Stimulated activated CD4-positive, alpha-beta T cell treated with anti-CD3 and anti-CD28 coated beads, Interleukin-15, amount 100 ng/mL, for 24 hours (primary cell): ENCODE measurements at regions not wholly inside any gene's neighbourhood (a gene's known extent, or its start where the extent isn't known, plus 50 kb on each side); places are given as distances from the start of the nearest gene placed in this dataset.

Experiments used
- DNase-seq: peaks from one replicate; pipeline ENCODE4 v3.0.0-alpha.2; 2020

DNA sequence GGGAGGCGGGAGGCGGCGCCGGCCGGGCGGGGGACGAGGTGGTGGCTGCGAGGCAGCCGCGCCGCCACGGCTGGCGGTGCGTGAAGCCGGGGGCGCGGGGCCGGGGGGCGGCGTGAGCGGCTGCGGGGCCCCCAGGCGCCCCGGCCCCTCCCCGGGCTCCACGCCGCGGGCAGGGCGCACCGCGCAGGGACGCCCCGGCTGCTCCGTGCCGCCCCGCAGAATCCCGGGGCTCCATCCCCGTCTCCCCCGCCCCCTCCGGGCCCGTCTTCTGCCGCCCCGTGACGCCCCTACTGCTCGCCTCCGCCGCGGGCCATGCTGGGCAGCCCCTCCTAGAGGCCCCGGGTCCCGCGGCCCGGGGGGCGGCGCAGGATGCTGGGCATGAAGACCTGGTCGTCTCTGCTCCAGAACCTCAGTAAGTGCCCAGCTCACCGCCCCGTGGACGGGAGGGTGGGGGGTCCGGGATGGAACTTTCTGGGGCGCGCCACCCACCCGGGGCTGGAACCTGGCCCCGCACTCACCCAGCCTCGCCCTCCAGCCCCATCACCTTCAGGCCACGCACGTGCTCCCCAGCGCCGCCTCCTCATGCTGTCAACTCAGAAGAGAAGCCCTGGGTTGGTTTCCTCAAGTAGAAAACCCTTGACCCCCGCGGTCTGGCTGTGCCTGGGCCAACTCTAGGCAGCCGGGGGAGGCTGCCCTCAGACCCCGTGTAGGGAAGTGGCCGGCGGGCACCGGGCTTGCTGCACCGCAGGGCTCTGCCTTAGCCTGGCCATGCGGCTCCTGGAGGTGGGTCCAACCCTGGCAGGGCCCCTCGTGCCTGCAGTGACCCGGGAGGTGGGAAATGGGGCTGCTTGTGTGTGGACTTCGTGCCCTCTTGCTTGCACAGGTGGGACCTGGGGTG lies 150.2 kb upstream of the GSE1 start:
- DNase-seq: no peak

DNA sequence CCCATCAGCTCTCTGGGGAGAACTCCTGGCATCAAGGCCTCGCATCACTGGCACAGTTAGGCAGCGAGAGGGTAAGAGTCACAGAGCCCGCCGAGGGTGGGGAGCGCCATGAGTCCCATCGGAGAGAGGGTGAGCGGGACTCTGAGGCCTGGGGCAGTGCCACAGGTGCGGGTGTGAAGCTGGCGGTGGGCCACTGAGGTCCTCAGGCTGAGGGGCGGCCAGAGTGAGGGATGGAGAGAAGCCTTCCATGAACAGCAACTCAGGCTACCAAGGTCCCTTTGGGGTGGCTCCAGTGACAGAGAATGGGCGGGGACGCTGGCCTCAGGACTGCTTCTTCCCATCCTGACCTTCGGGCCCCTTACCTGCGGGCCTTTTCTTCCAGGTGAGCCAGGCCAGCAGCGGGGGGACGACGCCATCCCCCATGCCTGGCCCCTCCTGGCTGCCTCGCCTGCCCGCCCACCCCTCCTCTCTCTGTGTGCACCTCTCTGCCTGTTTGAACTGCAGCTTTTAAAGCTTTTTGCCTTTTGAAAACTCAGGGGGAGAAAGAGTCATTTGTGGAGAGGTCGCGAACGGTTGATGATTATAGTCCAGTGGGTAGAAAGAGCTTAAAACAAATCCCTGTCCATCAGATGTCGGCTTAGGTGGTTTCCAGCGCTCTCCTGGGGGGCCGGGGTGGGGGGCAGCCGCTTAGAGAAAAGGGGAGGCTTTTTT lies 149.3 kb upstream of the GSE1 start:
- no peak for DNase-seq

DNA sequence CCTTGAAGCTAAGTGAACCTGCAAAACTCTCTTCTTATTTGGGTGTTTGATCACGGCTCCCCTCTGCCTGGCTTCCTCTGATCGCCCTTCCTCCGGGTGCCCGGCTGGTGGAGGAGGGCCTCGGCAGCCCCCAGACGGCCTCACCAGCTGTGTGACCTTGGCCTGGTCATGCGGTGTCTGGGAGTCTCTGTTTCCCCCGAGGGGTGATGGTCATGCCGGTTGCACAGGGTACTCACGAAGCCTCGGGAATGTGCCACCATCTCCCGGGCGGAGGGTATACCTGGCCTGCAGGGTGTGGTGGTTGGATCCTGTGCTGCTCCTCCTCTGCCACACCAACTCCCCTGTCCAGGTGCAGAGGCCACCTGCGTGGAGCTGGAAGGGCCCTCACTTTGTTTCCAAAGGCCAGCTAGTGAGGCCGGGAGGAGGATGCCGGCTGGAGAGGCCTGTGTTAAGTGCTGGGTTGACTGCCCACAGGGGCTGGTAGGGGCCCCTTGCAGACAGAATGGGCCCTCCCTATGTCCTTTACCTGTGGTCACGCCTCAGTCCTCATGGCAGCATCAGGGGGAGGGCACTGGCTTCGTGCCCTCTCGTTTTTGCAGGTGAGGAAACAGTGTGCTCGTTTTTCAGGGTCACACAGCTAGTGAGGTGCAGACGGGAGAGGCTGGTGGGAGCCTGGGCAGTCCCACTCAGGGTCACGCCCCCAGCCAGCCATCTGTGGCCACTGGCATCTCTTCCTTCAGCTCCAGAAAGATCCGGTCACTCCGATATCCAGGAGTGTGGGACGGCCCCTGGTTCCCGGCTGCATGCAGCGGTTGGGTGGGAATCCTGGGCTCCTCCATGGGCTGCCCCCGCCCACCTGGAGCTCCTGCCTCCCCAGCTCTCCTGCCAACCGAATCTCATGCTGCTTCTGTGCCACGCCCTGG lies 148.5 kb upstream of the GSE1 start:
- no peak for DNase-seq

DNA sequence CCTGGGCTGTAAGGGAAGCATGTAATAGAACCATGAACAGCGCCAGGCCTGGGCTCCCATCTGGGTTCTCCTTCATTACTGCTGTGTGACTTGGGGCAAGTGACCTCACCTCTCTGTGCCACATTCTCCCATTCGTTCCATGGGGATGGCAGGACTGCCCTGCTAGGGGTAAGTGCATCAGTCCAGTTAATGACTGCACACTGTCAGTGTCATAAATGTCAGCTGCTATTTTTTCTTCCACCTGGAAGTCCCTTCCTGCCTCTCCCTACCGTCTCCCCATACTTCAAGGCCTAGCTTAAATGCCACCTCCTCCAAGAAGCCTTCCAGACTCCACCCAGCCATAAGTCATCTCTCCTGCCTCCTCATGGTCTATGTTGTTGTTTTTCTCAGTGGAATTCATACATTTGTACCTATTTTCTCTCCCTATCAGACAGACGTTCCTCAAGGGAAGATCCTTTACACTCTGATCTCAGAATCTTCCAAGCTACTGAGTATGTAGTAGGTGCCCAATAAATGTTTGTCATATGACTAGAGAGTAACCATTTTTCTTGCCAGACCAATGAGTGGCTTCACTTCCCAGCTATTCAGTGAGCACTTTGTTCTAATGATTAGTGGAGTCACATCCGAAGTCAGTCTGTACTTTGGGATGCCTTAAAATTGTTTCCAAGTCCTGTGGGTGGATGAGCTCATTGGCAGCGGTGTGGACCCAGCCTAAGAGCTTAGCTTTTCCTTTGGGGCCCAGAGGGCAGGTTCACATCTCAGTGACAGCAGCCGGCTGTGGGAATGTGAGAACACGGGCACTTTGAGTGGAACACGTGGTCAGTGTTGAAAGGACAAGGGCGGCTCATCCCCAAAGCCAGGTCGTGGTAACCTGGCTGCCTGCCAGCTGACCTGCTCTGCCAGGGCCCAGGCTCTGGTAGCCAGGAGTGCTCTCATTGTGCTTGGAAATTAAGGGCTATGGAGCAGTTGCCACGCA lies 147.5 kb upstream of the GSE1 start:
- DNase-seq: no peak

DNA sequence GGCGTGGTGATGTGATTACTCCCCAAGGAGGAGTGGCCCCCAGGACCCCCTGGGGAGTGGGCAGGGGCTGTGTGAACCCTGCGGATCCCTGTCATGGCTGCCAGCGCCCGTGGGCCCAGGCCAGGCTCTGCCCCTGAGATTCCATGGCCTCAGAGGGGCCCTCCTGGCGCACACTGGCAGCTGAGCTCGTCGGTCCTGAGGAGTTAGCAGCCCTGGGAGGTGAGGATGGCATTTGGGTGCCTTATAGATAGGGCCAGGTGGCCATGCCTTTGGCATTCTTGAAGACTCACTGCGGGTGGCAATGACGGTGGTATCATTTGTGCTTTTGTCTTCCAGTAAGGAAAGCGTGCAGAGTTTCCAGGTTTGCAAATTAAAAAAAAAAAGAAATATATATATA lies 146.8 kb upstream of the GSE1 start:
- no peak for DNase-seq

DNA sequence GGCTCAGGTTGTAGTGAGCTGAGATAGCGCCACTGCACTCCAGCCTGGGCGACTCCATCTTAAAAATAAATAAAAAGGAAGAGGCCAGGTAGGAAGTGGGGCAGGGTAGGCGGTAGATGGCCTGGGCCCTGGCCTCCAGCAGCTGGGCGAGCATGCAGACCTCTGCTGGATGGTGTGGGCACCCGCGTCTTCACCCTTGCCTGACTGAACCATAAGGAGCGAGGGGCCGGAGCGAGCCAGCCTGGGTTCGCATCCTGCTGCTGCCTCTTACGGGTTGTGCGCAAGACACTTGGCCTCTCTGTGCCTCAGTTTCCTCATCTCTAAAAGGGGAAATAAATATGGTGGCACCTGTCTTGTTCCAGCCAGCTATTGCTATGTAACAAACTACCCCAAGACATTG lies 146.1 kb upstream of the GSE1 start:
- no peak for DNase-seq

DNA sequence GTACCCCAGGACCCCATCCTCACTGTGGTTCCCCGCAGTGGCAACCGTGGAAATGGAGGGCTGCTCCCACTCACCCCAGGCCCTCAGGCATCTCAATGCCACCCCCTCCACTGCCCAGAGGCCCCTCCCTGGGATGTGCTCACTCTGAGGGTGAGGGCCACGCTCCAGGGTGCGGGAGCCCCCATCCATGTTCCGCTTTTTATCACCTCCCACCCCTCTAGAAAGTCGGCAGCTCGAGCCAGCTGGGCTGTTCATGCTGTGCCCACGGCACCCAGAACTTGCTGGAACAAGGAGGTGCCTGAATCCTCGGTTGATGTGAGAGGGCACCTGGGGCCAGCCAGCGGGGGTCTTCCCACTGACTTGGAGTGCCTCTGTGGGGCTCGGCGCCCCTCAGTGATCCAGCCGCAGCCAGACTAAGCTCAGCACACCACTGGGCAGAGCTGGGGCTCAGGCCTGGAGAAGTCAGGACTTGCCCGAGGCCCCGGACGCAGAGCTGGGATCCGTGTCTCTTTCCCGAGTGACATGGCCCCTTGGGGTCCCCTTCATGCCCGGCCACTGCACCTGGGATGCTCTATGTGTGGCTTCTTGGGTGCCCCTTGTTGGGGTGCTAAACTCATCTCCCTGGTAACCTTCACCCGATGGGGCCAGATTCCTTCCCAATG lies 143.1 kb upstream of the GSE1 start:
- DNase-seq: no peak

DNA sequence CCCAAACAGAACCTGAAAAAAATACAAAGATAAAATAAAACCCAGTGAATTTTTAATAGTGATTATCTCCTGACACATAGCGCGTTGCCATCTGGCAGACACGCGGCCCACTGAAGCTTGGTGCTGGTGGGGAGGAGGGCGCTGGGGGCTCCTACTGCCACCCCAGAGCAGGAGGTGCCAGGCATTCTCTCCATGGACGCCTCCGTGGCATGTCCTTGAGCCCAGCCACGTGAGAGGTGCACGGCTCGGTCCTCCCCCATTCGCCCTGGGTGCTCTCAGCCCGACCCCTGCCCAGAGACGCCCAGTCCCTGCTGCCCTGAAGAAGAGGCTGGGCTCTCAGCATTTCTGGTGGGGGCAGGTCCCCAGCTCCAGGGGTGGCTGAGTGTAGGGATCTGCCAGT lies 142.2 kb upstream of the GSE1 start:
- no peak for DNase-seq

DNA sequence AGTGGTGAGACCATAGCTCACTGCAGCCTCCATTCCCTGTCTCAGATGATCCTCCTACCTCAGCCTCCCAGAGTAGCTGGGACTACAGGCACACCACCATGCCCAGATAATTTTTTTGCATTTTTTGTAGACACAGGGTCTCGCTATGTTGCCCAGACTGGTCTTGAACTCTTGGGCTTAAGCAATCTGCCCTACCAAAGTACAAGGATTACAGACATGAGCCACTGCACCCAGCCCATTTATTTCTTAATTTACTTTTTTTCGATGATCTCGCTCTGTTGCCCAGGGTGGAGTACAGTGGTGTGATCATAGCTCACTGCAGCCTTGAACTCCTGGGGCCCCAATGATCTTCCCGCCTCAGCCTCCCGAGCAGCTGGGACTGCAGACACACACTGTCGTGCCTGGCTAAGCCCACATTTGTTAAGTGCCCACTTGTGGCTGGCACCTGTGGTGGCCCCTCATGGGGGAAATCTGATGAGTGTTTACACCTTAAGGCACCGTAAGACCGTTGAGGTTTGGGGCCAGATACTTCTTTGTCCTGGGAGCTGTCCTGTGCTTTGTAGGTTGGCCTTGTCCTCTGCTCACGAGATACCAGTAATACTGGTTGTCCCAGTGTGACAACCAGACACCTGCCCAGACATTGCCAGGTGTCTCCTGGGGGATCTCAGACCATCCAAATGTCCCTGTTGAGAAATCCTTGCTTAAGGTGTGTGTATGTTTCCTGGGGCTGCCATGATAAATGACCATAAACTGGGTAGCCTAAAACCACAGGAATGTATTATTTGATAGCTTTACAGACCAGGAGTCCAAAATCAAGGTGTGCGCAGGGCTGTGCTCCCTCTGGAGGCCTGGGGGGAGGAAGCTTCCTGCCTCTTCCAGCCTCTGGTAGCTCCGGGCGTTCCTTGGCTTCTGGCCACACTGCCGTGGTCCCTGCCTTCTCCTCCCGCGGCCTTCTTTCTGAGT lies 141.4 kb upstream of the GSE1 start:
- no peak for DNase-seq

DNA sequence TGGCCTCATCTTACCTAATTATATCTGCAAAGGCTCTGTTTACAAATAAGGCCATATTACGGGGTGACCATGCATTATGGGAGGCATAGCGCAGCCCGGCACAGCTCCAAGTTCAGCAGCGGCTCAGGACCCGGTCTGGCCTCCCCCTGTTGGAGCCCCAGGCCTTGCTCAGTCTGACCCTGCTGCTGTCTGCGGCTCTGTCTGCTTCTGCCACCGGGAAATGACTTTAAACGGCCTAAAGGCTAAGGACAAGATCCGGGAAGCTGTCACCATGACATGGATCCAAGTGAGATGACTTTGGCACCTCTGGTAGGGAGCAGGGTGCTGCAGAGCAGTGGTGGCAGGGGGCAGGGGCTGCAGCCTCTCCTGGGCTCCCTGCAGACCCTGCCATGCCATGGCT lies 140.6 kb upstream of the GSE1 start:
- no peak for DNase-seq

DNA sequence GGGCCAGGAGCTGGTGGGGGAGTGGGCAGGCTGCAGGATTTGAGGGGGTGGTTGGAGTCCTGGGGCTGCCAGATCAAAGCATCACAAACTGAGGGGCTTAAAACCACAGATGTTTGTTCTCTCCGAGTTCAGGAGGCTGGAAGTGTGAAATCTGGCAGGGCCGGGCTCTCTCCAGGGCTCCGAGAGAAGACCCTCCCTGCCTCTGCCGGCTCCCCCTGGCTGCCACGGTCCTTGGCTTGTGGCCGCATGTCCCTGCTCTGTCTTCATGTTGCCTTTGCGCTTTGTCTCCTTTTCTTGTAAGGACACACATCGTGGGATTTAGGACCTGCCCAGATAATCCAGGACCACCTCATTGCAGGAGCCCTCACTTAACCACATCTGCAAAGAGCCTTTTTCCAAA lies 139.8 kb upstream of the GSE1 start:
- DNase-seq: no peak

DNA sequence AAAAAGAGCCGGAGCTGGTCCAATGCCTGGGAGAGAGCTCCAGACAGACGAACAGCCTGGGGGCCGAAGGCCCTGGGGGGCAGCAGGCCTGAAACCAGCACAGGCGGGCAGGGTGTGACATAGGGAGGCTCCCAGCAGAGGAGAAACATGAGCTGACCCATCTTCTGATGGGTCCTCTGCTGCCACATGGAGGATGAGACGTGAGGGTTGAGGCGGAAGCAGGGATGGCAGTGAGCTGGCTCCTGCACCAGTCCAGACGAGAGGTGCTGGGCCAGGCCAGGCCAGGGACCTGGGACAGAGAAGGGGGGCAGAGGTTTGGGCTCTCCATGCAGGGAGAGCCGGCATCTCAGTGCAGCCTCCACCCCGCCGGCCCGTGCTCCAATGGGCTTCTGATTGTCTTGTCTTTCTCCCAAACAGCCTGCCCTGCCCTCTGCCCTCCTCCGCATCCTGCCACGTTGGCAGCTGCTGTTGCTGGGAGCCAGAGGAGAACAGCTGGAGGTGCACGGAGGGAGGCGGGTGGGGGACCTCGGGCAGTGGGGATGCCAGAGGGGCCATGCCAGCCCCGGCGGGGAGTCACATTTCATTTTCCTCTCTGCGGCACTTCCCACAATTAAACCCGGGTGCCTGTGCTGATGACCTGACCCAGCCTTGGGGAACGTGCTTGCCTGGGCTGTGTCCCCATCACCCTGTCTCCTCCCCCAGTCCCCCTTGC lies 139.1 kb upstream of the GSE1 start:
- DNase-seq: no peak

DNA sequence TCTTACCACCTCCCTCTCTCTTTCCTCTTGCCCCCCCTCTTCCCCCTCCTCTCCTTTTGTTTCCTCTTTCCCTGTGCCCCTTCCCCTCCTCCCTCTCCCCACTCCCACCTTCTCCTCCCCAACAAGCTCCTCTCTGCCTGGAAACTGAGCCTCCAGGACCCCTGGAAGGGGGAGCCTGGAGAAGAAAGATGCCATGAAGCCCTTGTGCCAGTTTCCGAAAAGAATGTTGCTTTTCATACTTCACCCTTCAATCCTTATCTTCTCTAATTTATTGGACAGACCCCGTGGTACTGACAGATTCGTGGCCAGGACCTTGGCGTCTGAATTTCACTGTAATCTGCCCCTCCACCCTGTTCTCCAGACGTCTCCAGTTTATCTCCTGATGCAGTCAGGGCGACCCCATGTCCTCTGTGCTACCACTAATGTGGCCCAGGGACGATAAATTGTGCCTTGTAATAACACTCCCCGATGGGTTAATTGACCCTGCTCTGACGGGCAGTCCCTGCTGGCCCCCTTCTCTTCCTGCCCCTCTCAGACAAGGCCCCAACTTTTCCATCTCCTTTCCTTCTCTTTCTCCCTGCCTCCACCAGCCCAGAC lies 138.4 kb upstream of the GSE1 start:
- DNase-seq: no peak

DNA sequence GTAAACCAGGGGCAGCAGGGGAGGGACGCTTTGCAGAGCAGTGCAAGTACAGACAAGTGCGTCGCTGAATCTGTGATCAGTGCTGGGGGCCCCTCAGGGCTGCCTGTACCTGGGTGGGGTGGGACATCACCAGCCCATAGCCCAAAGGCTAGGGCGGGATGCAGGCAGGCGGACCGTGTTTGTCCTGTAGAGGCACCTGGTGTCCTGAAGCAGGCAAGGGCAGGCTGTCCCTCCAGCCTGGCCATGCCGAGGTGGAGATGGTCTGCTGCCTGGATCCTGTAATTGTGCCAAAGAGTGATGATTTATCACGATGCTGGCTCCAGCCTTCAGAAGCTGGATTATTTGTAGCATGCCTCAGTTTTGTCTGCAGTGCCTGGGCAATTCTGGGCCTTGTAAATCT lies 137.9 kb upstream of the GSE1 start:
- no peak for DNase-seq

DNA sequence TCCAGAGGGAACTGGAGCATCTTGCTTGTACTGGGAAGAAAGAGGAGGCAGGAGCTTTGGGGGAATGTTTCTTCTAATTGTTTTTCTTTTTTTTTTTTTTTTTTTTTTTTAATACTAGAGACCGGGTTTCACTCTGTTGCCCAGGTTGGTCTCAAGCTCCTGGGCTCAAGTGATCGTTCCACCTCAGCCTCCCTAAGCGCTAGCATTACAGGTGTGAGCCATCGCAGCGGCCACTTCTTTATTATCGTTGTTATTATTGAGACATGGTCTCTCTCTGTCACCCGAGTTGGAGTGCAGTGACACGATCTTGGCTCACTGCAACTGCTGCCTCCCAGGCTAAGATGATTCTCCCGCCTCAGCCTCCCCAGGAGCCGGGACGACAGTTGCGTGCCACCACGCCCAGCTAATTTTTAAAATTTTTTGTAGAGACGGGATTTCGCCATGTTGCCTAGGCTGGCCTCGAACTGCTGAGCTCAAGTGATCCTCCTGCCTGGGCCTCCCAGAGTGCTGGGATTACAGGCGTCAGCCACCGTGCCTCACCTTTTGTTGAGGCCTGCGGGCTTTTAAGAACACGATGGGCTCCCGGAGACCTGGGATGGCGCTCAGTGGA lies 137.3 kb upstream of the GSE1 start:
- no peak for DNase-seq

DNA sequence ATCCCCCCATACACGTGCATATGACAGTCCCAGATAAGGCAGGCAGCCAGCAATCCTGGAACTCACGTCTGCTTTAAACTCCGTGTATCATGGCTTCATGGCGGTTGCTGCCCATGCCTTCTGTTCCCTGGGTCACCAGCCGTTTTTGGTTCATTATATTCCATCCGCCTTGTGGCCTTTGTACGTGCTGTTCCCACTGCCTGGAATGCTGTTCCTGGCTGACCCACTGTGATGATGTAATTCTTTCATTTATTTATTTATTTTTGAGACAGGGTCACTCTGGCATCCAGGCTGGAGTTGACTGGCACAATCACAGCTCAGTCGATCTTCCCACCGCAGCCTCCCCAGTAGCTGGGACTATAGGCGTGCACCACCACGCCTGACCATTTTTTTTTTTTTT lies 136.7 kb upstream of the GSE1 start:
- no peak for DNase-seq

DNA sequence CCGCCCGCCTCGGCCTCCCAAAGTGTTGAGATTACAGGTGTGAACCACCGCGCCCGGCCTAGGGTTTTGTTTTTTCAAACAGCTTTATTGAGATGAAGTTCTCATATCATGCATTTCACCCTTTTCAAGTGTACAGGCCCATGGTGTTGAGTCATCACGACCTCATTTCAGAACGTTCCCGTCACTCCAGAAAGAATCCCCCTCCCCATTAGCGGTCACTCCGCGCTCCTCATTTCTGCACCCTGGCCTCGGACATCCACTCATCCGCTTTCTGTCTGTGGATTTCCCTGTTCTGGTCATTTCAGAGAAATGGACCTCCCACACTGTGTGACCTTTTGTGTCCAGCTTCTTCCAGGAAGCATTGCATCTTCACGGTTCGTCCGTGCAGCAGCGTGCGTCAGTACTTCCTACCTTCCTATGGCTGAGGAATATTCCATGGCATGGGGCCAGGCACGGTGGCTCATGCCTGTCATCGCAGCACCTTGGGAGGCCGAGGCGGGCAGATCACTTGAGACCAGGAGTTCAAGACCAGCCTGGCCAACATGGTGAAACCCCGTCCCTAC lies 135.2 kb upstream of the GSE1 start:
- no peak for DNase-seq

DNA sequence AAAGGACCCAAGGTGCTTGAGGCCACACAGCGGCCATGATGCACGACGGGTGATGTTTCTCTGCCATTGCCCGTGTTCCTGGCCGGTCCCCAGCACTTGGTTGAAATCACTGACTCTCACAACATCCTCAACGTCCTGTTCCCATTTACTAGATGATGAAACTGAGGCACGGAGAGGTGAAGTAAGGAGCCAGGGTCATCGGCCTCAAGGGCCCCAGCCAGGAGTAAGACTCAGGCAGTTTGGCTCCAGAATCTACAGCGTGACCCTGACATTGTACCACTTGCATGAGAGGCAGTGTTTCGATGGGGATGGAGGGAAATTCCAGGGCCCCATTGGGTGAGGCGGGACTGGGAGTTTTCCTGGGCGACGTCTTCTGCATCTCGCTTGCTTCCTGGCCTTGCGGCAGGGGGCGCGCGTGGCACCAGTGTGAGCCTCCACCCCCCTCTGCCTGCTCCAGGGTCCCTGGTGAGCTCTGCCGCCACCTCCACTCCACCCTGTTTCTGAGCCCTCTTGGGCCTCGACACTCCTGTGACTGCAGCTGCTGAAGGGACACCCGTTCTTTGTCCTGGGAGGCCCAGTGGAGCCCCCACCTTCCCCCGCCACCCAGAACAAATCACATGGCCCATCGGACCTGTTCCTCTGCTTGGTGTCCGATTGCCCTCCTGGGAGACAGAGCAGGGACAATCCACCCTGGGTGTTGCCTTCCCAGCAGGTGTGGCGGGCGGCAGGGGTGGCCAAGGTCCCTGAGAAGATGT lies 133.0 kb upstream of the GSE1 start:
- no peak for DNase-seq
